ENCODE measurements at regions not wholly inside any gene's neighbourhood (a gene's known extent, or its start where the extent isn't known, plus 50 kb on each side); places are given as distances from the start of the nearest gene placed in this dataset.

DNA sequence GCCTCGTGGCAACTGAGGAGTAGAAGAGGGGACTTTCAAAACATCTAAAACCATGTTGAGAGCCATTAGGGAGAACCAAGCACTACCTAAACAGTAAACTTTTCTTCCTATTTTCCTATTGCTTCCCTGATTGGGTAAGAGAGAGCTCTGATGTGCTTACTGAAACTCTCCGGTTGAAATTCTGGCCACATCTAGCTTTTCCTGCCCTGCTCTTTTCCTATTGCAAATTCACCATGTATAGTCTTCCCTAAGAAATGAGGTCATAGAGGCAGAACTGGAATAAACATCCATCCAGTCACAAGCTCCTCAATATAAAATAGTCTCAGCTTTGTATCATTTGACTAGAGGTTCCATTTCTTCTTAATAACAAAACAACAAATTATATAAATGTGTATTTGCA is 199.5 kb upstream of the CNR1 start:
- TF ChIP-seq CTCF (IDR thresholded peaks at IDR 0.05 in 4 of 5, conservative IDR thresholded peaks at IDR 0.05 in 1 of 5) (no peak), POLR2A (IDR thresholded peaks at IDR 0.05) (no peak)

Data from gastrocnemius medialis (tissue), 4 donors.